ENCODE measurements at regions not wholly inside any gene's neighbourhood (a gene's known extent, or its start where the extent isn't known, plus 50 kb on each side); places are given as distances from the start of the nearest gene placed in this dataset.

DNA sequence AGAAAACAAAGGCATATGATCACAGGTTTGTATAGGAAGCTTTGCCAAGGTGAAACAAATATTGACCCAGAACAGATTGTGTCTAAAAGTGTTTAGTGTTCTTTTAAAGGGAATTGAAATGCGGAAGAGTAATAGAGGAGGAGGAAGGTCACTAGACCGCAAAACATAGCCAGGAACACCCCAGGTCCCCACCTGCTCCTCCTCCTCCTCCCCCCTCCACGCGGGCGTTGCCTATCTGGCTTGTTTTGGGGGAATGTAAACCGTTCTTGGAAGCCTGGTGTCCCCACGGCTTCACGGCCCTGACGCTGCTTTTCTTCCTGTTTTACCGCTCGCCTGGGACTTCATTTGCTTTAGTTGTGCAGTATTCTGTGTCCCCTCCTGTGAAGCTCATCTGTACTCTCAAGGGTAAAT lies 81.0 kb upstream of the PFKP start:
- no peak overlapping the region for H3K27ac ChIP-seq (ENCODE audit: insufficient read length, low read depth, low read length)

More for the DNA sequence above, 81.0 kb upstream of the PFKP start:
- Histone ChIP-seq H3K9me3 (ENCODE audit: control insufficient read depth, low read depth, low read length) (no peaks in the 10 kb centered on the region), H2BK15ac (ENCODE audit: low read depth, low read length) (no peak overlapping the region), H4K20me1 (ENCODE audit: control insufficient read depth, insufficient read depth, insufficient read length) (no peaks in the 10 kb centered on the region), H2BK12ac (ENCODE audit: insufficient read length, low read depth, low read length) (no peak overlapping the region), H4K8ac (replicated peaks; ENCODE audit: insufficient read length, low read depth, low read length) (no peak overlapping the region), H3K18ac (ENCODE audit: insufficient read length, low read depth, low read length) (no peak overlapping the region), H3K79me2 (ENCODE audit: insufficient read depth, low read length) (no peaks in the 10 kb centered on the region), H3K4me2 (ENCODE audit: insufficient read depth, insufficient read length, low read length) (no peak overlapping the region), H3K27me3 (ENCODE audit: insufficient read depth, low read length) (no peaks in the 10 kb centered on the region), H2BK5ac (ENCODE audit: insufficient read length, low read length) (no peak overlapping the region), H3T11ph (ENCODE audit: low read length) (no peak overlapping the region), H3K79me1 (ENCODE audit: insufficient read depth, low read depth, low read length, poor library complexity, severe bottlenecking) (no peaks in the 10 kb centered on the region), H3K4me1 (ENCODE audit: insufficient read depth, low read length) (no peaks in the 10 kb centered on the region; the same call in 1 of the 2 replicates), H2BK120ac (ENCODE audit: low read depth, low read length, poor library complexity, severe bottlenecking) (no peak overlapping the region), H3K14ac (ENCODE audit: insufficient read depth, low read length) (no peak overlapping the region), H3K4ac (ENCODE audit: low read depth, low read length) (no peak overlapping the region), H3K9ac (ENCODE audit: extremely low read depth, insufficient read length, low read length) (no peak overlapping the region), H2AFZ (ENCODE audit: low read length) (no peak overlapping the region), H3K23ac (ENCODE audit: insufficient read length, low read depth, low read length) (no peak overlapping the region), H4K91ac (ENCODE audit: insufficient read length, low read depth, low read length) (no peak overlapping the region), H2AK5ac (ENCODE audit: insufficient read length, low read length) (no peak overlapping the region), H3K23me2 (ENCODE audit: insufficient read length, low read depth, low read length, poor library complexity, severe bottlenecking) (no peaks in the 10 kb centered on the region), H3K56ac (ENCODE audit: insufficient read length, low read depth, low read length) (no peak overlapping the region), H2BK20ac (ENCODE audit: low read depth, low read length, poor library complexity, severe bottlenecking) (no peak overlapping the region), H4K5ac (ENCODE audit: insufficient read length, low read depth, low read length) (no peak overlapping the region)
- Mint-ChIP-seq H3K9me3 (peaks cover 6 to 7% of the 10 kb centered on the region in 2 experiments; a peak in 4 of 5 replicates), H3K4me3 (no peak overlapping the region), H3K27ac (no peak overlapping the region), H3K36me3 (ENCODE audit: insufficient read depth in 1 of 3, low read depth in 3 of 3) (peaks cover 0 to 5% (median 0%) of the 10 kb centered on the region in 3 experiments; a peak in 2 of 7 replicates), H3K4me1 (peaks cover 12 to 21% of the 10 kb centered on the region in 2 experiments), H3K27me3 (ENCODE audit: low read depth) (peaks cover 3% of the 10 kb centered on the region)
- TF ChIP-seq, protein P1, sequence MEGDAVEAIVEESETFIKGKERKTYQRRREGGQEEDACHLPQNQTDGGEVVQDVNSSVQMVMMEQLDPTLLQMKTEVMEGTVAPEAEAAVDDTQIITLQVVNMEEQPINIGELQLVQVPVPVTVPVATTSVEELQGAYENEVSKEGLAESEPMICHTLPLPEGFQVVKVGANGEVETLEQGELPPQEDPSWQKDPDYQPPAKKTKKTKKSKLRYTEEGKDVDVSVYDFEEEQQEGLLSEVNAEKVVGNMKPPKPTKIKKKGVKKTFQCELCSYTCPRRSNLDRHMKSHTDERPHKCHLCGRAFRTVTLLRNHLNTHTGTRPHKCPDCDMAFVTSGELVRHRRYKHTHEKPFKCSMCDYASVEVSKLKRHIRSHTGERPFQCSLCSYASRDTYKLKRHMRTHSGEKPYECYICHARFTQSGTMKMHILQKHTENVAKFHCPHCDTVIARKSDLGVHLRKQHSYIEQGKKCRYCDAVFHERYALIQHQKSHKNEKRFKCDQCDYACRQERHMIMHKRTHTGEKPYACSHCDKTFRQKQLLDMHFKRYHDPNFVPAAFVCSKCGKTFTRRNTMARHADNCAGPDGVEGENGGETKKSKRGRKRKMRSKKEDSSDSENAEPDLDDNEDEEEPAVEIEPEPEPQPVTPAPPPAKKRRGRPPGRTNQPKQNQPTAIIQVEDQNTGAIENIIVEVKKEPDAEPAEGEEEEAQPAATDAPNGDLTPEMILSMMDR (conservative IDR thresholded peaks at IDR 0.05) = no peak
- no peak for DNase-seq
- WGBS (ENCODE audit: extremely low coverage, insufficient read length, low lambda C conversion rate) = no CpG with 5 or more reads among the region's 11 CpGs
